Suprapubic skin (tissue), 3 donors: ENCODE measurements at regions not wholly inside any gene's neighbourhood (a gene's known extent, or its start where the extent isn't known, plus 50 kb on each side); places are given as distances from the start of the nearest gene placed in this dataset.

Source experiments
- POLR2A ChIP-seq, 2 donors: fragments of 450-650 bp; IDR thresholded peaks; one replicate each; pipeline ENCODE4 v1.6.1; 2017; ENCODE audit warnings: antibody characterized with exemption in 2 of 2, mild to moderate bottlenecking in 2 of 2, moderate library complexity in 2 of 2
- TF ChIP-seq, protein P1 (sequence below), 2 donors: fragments of 200-600 bp in 1 of 2; fragments of 450-650 bp in 1 of 2; sonication (generic) in 1 of 2; IDR thresholded peaks; one replicate each; pipeline ENCODE4 v1.5.1; 2016 to 2019; ENCODE audit warnings: antibody characterized with exemption in 2 of 2, mild to moderate bottlenecking in 1 of 2, moderate library complexity in 1 of 2

- TF ChIP-seq, protein P1, sequence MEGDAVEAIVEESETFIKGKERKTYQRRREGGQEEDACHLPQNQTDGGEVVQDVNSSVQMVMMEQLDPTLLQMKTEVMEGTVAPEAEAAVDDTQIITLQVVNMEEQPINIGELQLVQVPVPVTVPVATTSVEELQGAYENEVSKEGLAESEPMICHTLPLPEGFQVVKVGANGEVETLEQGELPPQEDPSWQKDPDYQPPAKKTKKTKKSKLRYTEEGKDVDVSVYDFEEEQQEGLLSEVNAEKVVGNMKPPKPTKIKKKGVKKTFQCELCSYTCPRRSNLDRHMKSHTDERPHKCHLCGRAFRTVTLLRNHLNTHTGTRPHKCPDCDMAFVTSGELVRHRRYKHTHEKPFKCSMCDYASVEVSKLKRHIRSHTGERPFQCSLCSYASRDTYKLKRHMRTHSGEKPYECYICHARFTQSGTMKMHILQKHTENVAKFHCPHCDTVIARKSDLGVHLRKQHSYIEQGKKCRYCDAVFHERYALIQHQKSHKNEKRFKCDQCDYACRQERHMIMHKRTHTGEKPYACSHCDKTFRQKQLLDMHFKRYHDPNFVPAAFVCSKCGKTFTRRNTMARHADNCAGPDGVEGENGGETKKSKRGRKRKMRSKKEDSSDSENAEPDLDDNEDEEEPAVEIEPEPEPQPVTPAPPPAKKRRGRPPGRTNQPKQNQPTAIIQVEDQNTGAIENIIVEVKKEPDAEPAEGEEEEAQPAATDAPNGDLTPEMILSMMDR (IDR thresholded peaks at IDR 0.05): no peak
- TF ChIP-seq POLR2A (IDR thresholded peaks at IDR 0.05): no peak
Observed at GRCh38 chr3:72246685-72247084, 461.7 kb upstream of the PROK2 start.
